ENCODE measurements at regions not wholly inside any gene's neighbourhood (a gene's known extent, or its start where the extent isn't known, plus 50 kb on each side); places are given as distances from the start of the nearest gene placed in this dataset.

GRCh38 chr1:191261111-191261510 is 783.4 kb upstream of the BRINP3 start:
- no peak for TF ChIP-seq CTCF (conservative IDR thresholded peaks at IDR 0.05 in 1 of 2, IDR thresholded peaks at IDR 0.05 in 1 of 2; ENCODE audit: low read depth in 1 of 2, low read length in 2 of 2)
- TF ChIP-seq EZH2 (IDR thresholded peaks at IDR 0.05; ENCODE audit: low read length, missing control alignments): no peak

Measured in fibroblast of lung (primary cell).